C4-2B (cell line): ENCODE measurements at regions not wholly inside any gene's neighbourhood (a gene's known extent, or its start where the extent isn't known, plus 50 kb on each side); places are given as distances from the start of the nearest gene placed in this dataset.

Experiments used
- ZFX ChIP-seq: fragments of 450-650 bp; IDR thresholded peaks from 2 replicates; pipeline ENCODE4 v1.6.1; 2017
- TF ChIP-seq, protein P1 (sequence below): fragments of 450-650 bp; conservative IDR thresholded peaks from 2 replicates; pipeline ENCODE4 v1.5.1; 2017; ENCODE audit warnings: mild to moderate bottlenecking

DNA sequence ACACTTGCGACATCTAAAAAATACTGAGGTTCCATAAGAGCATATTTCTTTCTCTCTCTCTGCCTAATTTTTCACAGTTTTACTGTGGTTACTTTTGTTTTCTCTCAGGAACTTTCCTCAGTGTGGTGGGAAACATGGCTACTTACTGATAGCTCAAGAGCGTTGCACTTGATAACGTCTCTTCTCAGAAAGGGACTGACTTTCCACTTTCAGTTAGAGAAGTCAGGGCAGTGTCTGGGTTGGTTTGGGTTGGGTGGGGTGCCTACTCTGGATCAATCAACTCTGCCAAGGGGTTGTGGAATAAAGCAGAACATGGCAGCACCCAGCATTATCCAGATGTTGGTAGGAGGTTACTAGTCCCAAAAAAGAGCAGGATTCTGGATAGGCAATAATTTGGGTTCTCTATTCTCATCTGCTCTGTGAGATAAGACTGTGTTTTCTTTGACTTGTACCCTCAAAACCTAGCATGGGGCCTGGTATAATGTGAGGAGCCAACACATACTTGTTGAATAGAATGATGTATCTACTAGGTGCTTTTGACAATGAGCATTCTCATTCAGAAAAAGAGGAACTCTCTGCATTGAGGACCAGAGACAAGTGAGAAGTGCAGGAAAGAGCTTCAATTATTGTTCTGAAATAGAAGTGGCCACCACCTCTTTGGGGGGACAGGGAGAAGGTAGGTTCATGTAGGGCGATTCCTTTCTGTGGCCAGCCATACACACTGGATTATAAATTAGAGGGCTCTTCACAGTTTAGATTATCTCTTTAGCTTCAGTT, 315.7 kb downstream of the REEP3 start:
- TF ChIP-seq, protein P1, sequence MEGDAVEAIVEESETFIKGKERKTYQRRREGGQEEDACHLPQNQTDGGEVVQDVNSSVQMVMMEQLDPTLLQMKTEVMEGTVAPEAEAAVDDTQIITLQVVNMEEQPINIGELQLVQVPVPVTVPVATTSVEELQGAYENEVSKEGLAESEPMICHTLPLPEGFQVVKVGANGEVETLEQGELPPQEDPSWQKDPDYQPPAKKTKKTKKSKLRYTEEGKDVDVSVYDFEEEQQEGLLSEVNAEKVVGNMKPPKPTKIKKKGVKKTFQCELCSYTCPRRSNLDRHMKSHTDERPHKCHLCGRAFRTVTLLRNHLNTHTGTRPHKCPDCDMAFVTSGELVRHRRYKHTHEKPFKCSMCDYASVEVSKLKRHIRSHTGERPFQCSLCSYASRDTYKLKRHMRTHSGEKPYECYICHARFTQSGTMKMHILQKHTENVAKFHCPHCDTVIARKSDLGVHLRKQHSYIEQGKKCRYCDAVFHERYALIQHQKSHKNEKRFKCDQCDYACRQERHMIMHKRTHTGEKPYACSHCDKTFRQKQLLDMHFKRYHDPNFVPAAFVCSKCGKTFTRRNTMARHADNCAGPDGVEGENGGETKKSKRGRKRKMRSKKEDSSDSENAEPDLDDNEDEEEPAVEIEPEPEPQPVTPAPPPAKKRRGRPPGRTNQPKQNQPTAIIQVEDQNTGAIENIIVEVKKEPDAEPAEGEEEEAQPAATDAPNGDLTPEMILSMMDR, result no peak
- TF ChIP-seq ZFX, result no peak
